ENCODE measurements at regions not wholly inside any gene's neighbourhood (a gene's known extent, or its start where the extent isn't known, plus 50 kb on each side); places are given as distances from the start of the nearest gene placed in this dataset.

DNA sequence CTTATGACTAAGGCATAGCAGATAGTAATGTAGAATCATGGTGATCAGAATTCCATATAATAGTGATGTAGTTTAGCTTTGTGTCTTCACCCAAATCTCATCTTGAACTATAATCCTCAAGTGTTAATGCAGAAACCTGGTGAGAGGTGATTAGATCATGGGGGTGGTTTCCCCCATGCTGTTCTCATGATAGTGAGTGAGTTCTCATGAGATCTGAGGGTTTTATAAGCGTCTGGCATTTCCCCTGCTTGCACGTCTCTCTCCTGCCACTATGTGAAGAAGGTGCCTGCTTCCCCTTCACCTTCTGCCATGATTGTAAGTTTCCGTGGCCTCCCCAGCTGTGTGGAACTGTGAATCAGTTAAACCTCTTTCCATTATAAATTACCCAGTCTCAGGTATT lies 138.7 kb upstream of the CBLB start:
- H3K27me3 ChIP-seq (ENCODE audit: low read depth): no peaks in the 10 kb centered on the region
- no peaks in the 10 kb centered on the region for H3K36me3 ChIP-seq
- no peak for DNase-seq
- intact Hi-C loops (cut with DNase I): no loop called here
- no peak overlapping the region for H3K4me3 ChIP-seq
- TF ChIP-seq, protein P1, sequence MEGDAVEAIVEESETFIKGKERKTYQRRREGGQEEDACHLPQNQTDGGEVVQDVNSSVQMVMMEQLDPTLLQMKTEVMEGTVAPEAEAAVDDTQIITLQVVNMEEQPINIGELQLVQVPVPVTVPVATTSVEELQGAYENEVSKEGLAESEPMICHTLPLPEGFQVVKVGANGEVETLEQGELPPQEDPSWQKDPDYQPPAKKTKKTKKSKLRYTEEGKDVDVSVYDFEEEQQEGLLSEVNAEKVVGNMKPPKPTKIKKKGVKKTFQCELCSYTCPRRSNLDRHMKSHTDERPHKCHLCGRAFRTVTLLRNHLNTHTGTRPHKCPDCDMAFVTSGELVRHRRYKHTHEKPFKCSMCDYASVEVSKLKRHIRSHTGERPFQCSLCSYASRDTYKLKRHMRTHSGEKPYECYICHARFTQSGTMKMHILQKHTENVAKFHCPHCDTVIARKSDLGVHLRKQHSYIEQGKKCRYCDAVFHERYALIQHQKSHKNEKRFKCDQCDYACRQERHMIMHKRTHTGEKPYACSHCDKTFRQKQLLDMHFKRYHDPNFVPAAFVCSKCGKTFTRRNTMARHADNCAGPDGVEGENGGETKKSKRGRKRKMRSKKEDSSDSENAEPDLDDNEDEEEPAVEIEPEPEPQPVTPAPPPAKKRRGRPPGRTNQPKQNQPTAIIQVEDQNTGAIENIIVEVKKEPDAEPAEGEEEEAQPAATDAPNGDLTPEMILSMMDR (IDR thresholded peaks at IDR 0.05): no peak
- ATAC-seq: no peak
- no peak overlapping the region for H3K27ac ChIP-seq
- H3K9me3 ChIP-seq: no peaks in the 10 kb centered on the region
- H3K4me1 ChIP-seq: no peaks in the 10 kb centered on the region

DNA sequence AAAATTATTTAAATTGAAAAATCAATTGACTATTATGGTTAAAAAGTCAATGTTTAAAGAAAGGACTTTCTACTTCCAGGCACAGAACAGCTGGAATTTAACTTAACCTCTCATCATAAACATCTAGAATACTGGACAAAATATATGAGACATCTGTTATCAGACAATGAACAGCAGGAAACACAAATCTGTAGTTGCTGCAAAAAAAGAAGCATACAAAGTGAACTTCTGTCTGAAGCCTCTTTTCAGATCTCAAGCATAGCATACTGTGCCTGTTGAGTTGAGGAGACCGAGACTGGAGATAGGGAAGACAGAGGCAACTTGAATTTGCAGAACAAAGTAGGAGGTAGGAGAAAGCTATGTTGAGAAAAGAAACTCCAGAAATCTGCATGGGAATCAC lies 140.0 kb upstream of the CBLB start:
- Histone ChIP-seq H3K36me3 (no peaks in the 10 kb centered on the region), H3K9me3 (no peaks in the 10 kb centered on the region), H3K4me1 (no peaks in the 10 kb centered on the region), H3K27ac (no peak overlapping the region), H3K4me3 (no peak overlapping the region), H3K27me3 (ENCODE audit: low read depth) (no peaks in the 10 kb centered on the region)
- no peak for ATAC-seq
- TF ChIP-seq, protein P1 (IDR thresholded peaks at IDR 0.05): no peak
- DNase-seq: no peak
- intact Hi-C loops (cut with DNase I): no loop called here

DNA sequence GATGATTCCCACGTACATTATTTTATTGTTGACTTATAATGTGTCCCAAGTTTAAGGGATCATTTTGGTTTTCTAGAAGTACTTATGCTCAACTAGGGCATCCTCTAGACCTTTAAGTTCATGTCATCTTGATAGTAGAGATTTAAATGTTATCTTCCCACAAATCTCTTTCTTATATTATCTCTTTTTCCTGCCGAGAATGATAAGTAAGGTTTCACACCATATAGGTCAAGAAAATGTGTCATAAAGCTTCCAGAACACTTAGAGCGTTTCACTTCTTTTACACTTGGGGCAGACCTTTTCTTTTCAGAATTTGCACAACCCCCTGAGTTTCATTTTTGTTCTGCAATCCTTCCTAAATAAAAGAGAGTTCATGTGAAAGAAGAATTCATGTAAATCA lies 142.0 kb upstream of the CBLB start:
- Histone ChIP-seq H3K4me1 (no peaks in the 10 kb centered on the region), H3K36me3 (no peaks in the 10 kb centered on the region), H3K9me3 (no peaks in the 10 kb centered on the region), H3K4me3 (no peak overlapping the region), H3K27me3 (ENCODE audit: low read depth) (no peaks in the 10 kb centered on the region), H3K27ac (no peak overlapping the region)
- TF ChIP-seq, protein P1 (IDR thresholded peaks at IDR 0.05): no peak
- no peak for ATAC-seq
- DNase-seq: no peak
- intact Hi-C loops (cut with DNase I): no loop called here

DNA sequence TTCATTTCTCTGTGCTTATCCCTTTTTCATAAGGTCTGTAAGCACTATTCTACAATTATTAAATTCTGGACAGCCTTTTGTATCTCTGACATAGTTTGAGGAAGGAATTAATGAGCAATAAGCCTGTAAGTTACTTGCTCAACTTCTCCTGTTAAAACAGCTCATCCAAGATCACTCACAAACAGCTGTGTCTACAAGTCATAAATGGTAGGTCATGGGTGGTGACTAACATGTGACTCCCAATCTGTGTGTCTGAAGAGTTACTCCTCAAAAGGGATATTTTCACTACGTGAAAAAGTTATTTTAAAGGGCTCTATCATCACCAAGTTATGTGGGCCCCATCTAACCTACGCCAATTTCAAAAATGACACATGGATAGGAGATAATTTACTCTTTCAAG lies 145.2 kb upstream of the CBLB start:
- no peaks in the 10 kb centered on the region for H3K4me1 ChIP-seq
- TF ChIP-seq, protein P1 (IDR thresholded peaks at IDR 0.05): no peak
- H3K9me3 ChIP-seq: no peaks in the 10 kb centered on the region
- no peak overlapping the region for H3K27ac ChIP-seq
- no peak overlapping the region for H3K4me3 ChIP-seq
- H3K27me3 ChIP-seq (ENCODE audit: low read depth): no peaks in the 10 kb centered on the region
- no peak for DNase-seq
- peak; percentile 49 to 65 for ATAC-seq
- H3K36me3 ChIP-seq: no peaks in the 10 kb centered on the region
- intact Hi-C loops (cut with DNase I): no loop called here

DNA sequence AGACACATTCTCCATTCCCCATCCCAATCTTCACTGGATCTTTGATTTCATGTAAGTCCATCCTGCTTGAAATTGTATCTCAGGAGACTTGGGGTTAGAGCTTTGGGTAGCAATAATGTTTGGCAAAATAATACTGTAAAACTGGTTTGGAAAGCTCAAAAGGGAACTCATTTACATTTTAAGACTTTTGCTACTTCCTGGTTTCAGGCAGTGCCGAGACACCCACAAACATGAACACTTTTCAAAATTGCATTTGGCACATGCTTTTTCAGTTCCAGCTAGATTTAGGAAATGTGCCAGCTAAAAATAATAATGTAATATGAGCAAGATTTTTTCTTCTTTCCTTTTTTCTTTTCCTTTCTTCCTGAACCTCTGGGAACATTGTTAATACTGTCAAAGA lies 145.7 kb upstream of the CBLB start:
- Histone ChIP-seq H3K9me3 (no peaks in the 10 kb centered on the region), H3K4me1 (no peaks in the 10 kb centered on the region), H3K27me3 (ENCODE audit: low read depth) (no peaks in the 10 kb centered on the region), H3K36me3 (no peaks in the 10 kb centered on the region), H3K27ac (no peak overlapping the region), H3K4me3 (no peak overlapping the region)
- ATAC-seq (no peak), DNase-seq (no peak)
- TF ChIP-seq, protein P1 (IDR thresholded peaks at IDR 0.05): no peak
- intact Hi-C loops (cut with DNase I): no loop called here

DNA sequence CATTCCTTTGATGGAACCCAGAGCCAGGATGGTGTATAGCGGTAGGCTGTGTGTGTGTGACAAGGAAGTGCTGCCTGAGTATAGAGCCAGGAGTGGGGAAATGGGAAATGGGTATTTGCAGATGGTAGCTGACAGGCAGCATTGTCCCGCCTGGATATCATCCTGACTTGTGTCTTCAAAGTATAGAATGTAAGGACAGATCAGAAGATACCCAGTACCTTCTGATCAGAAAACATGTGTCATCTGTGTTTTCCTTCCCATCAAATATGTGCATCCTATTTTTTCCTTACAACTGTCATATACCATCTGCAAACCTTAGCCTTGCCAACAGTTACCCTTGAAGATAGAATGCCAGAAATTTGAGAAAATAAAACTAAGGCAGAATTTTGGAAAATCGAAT lies 146.2 kb upstream of the CBLB start:
- Histone ChIP-seq H3K27me3 (ENCODE audit: low read depth) (no peaks in the 10 kb centered on the region), H3K4me1 (no peaks in the 10 kb centered on the region), H3K9me3 (no peaks in the 10 kb centered on the region), H3K4me3 (no peak overlapping the region), H3K36me3 (no peaks in the 10 kb centered on the region), H3K27ac (no peak overlapping the region)
- DNase-seq (no peak), ATAC-seq (no peak)
- intact Hi-C loops (cut with DNase I): no loop called here
- TF ChIP-seq, protein P1 (IDR thresholded peaks at IDR 0.05): no peak

All from lower lobe of right lung (tissue), 2 donors.